ENCODE measurements at regions not wholly inside any gene's neighbourhood (a gene's known extent, or its start where the extent isn't known, plus 50 kb on each side); places are given as distances from the start of the nearest gene placed in this dataset.

GRCh38 chr13:26855921-26856320 is 95.3 kb upstream of the GPR12 start:
- ChIA-PET POLR2A (ENCODE audit: partially characterized antibody) (no interaction called here), CTCF (ENCODE audit: partially characterized antibody) (interaction anchor here (0.6 to 1.6 kb wide), 4 partner anchors 17 to 386 kb away, joined by 3 to 7 read pairs (median 3); no protein-coding TSS in a partner anchor)
- Histone ChIP-seq H3K79me2 (ENCODE audit: control insufficient read depth in 1 of 2, insufficient read depth in 2 of 2, low read length in 2 of 2) (no peaks in the 10 kb centered on the region), H3K23me2 (ENCODE audit: low read depth, low read length) (no peaks in the 10 kb centered on the region), H2AK5ac (ENCODE audit: low read depth, low read length) (no peak overlapping the region), H3K4me2 (ENCODE audit: insufficient read depth in 1 of 2, low read depth in 2 of 2, low read length in 2 of 2) (no peak overlapping the region), H3K9ac (replicated peaks in 1 of 4; ENCODE audit: extremely low read depth in 1 of 4, low read depth in 3 of 4, low read length in 3 of 4) (no peak overlapping the region), H3K4me3 (ENCODE audit: extremely low read depth in 1 of 4, insufficient read depth in 2 of 4, low read depth in 3 of 4, low read length in 4 of 4) (no peak overlapping the region), H3K27ac (ENCODE audit: low read depth, low read length) (no peak overlapping the region), H3K14ac (ENCODE audit: insufficient read length) (no peak overlapping the region), H3K56ac (replicated peaks; ENCODE audit: insufficient read length, low read depth, low read length) (no peak overlapping the region), H3K18ac (ENCODE audit: extremely low read depth, low read length) (no peak overlapping the region), H2BK5ac (ENCODE audit: low read depth, low read length) (no peak overlapping the region), H2BK120ac (replicated peaks; ENCODE audit: low read depth, low read length) (no peak overlapping the region), H3K9me3 (ENCODE audit: insufficient read depth in 2 of 2, low read depth in 1 of 2, low read length in 1 of 2) (no peaks in the 10 kb centered on the region), H3K4me1 (replicated peaks in 1 of 4; ENCODE audit: control insufficient read depth in 3 of 4, insufficient read depth in 4 of 4, low read length in 3 of 4) (no peaks in the 10 kb centered on the region), H4K8ac (ENCODE audit: extremely low read depth, insufficient read depth, low read length) (no peak overlapping the region), H3K23ac (ENCODE audit: insufficient read length) (no peak overlapping the region), H4K91ac (replicated peaks; ENCODE audit: insufficient read length, low read length) (no peak overlapping the region), H2BK12ac (ENCODE audit: low read depth, low read length) (no peak overlapping the region), H3K4ac (replicated peaks; ENCODE audit: insufficient read length, low read depth, low read length) (no peak overlapping the region), H2AFZ (ENCODE audit: low read length) (no peak overlapping the region), H3K79me1 (ENCODE audit: low read depth, low read length) (no peaks in the 10 kb centered on the region), H3K36me3 (ENCODE audit: control insufficient read depth in 2 of 4, insufficient read depth in 4 of 4, low read length in 3 of 4) (no peaks in the 10 kb centered on the region), H2BK15ac (ENCODE audit: low read length) (no peak overlapping the region), H4K20me1 (replicated peaks in 1 of 2; ENCODE audit: control insufficient read depth in 1 of 2, insufficient read depth in 2 of 2, low read length in 2 of 2) (no peaks in the 10 kb centered on the region), H4K5ac (ENCODE audit: insufficient read length, low read depth, low read length) (no peak overlapping the region), H2BK20ac (ENCODE audit: low read length) (no peak overlapping the region), H3K27me3 (replicated peaks in 1 of 4; ENCODE audit: control insufficient read depth in 3 of 4, extremely low read depth in 1 of 4, insufficient read depth in 3 of 4, low read length in 3 of 4) (no peaks in the 10 kb centered on the region)
- TF ChIP-seq SAP30 (IDR thresholded peaks at IDR 0.05; ENCODE audit: insufficient read depth, insufficient replicate concordance, low read length): no peak
- DNase-seq (ENCODE audit: low read depth in 1 of 2, low spot score in 2 of 2) (no peak), FAIRE-seq (no peak)
- 90% methylated on average over 5 of the region's 5 CpGs; no CpG with 5 or more reads in 1 of the 2 experiments for WGBS, 2 experiments (ENCODE audit: extremely low coverage in 1 of 2, insufficient coverage in 1 of 2, insufficient read length in 1 of 2, insufficient replicate concordance in 2 of 2, low coverage in 1 of 2, low lambda C conversion rate in 2 of 2, missing lambda C conversion rate in 1 of 2)

Measured in H1 (cell line).